ENCODE measurements at regions not wholly inside any gene's neighbourhood (a gene's known extent, or its start where the extent isn't known, plus 50 kb on each side); places are given as distances from the start of the nearest gene placed in this dataset.

DNA sequence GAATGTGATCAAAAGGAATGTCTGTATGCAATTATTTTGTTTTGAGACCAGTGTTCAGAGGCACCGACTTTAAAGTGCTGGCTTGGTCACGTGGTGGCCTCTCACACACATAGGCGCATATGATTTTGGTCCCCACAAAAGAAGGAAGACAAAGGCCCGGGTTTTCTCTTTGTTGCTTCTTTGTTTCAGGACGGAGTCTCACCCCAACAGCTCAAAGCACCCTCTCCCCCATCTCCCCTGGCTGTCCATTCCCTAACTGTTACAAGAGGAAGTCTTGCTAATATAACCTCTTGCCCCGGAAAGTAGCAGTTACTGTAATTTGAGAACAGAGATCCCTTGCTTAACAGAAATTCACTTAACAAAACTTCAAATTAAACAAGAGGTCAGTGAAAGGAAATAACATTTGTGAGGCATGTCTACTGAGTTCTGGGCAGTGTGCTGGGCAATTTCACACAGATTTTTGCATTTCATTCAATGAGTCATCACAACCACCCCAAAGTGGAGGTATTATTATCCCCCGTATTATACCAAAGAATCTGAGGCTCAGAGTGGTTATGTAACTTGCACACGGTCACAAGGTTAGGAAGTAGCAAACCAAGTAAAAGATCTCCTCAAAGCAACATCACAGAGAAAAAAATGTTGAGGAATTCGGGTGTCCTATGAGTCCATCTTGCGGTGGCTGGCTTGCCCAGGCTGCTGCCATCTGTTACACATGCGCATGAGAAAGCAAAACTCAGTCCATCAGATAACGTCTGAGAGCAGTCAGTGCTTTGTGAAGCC, 75.8 kb downstream of the SDC1 start (continued):
- TF ChIP-seq DDX20 (tag; IDR thresholded peaks at IDR 0.05; ENCODE audit: low read depth) (no peak), CREM (IDR thresholded peaks at IDR 0.05; ENCODE audit: low read depth) (no peak), RFX5 (IDR thresholded peaks at IDR 0.05; ENCODE audit: low read depth, low read length) (no peak), CREBBP (IDR thresholded peaks at IDR 0.05; ENCODE audit: low read depth, low read length) (no peak), BRD9 (IDR thresholded peaks at IDR 0.05; ENCODE audit: low read depth, partially characterized antibody) (no peak), PCBP2 (IDR thresholded peaks at IDR 0.05; ENCODE audit: low read depth, low read length, poor library complexity, severe bottlenecking) (no peak), POLR2H (tag; IDR thresholded peaks at IDR 0.05; ENCODE audit: low read depth) (no peak), KLF1 (tag; IDR thresholded peaks at IDR 0.05) (no peak), PYGO2 (tag; IDR thresholded peaks at IDR 0.05) (no peak), FOXK1 (CRISPR knock-in tag; IDR thresholded peaks at IDR 0.05; ENCODE audit: borderline replicate concordance) (no peak), ZNF174 (CRISPR knock-in tag; IDR thresholded peaks at IDR 0.05) (no peak), ZNF436 (CRISPR knock-in tag; IDR thresholded peaks at IDR 0.05) (no peak), TEAD1 (CRISPR knock-in tag; IDR thresholded peaks at IDR 0.05) (no peak), ZNF224 (CRISPR knock-in tag; IDR thresholded peaks at IDR 0.05) (no peak)
- TF ChIP-seq, protein P1, sequence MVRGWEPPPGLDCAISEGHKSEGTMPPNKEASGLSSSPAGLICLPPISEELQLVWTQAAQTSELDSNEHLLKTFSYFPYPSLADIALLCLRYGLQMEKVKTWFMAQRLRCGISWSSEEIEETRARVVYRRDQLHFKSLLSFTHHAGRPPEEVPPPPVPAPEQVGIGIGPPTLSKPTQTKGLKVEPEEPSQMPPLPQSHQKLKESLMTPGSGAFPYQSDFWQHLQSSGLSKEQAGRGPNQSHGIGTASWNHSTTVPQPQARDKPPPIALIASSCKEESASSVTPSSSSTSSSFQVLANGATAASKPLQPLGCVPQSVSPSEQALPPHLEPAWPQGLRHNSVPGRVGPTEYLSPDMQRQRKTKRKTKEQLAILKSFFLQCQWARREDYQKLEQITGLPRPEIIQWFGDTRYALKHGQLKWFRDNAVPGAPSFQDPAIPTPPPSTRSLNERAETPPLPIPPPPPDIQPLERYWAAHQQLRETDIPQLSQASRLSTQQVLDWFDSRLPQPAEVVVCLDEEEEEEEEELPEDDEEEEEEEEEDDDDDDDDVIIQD (CRISPR knock-in tag; IDR thresholded peaks at IDR 0.05), result no peak
- TF ChIP-seq, protein P2, sequence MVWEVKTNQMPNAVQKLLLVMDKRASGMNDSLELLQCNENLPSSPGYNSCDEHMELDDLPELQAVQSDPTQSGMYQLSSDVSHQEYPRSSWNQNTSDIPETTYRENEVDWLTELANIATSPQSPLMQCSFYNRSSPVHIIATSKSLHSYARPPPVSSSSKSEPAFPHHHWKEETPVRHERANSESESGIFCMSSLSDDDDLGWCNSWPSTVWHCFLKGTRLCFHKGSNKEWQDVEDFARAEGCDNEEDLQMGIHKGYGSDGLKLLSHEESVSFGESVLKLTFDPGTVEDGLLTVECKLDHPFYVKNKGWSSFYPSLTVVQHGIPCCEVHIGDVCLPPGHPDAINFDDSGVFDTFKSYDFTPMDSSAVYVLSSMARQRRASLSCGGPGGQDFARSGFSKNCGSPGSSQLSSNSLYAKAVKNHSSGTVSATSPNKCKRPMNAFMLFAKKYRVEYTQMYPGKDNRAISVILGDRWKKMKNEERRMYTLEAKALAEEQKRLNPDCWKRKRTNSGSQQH (CRISPR knock-in tag; IDR thresholded peaks at IDR 0.05), result no peak
- TF ChIP-seq, protein P3, sequence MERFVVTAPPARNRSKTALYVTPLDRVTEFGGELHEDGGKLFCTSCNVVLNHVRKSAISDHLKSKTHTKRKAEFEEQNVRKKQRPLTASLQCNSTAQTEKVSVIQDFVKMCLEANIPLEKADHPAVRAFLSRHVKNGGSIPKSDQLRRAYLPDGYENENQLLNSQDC (CRISPR knock-in tag; IDR thresholded peaks at IDR 0.05), result no peak
- TF ChIP-seq, protein P4, sequence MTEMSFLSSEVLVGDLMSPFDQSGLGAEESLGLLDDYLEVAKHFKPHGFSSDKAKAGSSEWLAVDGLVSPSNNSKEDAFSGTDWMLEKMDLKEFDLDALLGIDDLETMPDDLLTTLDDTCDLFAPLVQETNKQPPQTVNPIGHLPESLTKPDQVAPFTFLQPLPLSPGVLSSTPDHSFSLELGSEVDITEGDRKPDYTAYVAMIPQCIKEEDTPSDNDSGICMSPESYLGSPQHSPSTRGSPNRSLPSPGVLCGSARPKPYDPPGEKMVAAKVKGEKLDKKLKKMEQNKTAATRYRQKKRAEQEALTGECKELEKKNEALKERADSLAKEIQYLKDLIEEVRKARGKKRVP (CRISPR knock-in tag; IDR thresholded peaks at IDR 0.05), result no peak
- TF ChIP-seq, protein P5, sequence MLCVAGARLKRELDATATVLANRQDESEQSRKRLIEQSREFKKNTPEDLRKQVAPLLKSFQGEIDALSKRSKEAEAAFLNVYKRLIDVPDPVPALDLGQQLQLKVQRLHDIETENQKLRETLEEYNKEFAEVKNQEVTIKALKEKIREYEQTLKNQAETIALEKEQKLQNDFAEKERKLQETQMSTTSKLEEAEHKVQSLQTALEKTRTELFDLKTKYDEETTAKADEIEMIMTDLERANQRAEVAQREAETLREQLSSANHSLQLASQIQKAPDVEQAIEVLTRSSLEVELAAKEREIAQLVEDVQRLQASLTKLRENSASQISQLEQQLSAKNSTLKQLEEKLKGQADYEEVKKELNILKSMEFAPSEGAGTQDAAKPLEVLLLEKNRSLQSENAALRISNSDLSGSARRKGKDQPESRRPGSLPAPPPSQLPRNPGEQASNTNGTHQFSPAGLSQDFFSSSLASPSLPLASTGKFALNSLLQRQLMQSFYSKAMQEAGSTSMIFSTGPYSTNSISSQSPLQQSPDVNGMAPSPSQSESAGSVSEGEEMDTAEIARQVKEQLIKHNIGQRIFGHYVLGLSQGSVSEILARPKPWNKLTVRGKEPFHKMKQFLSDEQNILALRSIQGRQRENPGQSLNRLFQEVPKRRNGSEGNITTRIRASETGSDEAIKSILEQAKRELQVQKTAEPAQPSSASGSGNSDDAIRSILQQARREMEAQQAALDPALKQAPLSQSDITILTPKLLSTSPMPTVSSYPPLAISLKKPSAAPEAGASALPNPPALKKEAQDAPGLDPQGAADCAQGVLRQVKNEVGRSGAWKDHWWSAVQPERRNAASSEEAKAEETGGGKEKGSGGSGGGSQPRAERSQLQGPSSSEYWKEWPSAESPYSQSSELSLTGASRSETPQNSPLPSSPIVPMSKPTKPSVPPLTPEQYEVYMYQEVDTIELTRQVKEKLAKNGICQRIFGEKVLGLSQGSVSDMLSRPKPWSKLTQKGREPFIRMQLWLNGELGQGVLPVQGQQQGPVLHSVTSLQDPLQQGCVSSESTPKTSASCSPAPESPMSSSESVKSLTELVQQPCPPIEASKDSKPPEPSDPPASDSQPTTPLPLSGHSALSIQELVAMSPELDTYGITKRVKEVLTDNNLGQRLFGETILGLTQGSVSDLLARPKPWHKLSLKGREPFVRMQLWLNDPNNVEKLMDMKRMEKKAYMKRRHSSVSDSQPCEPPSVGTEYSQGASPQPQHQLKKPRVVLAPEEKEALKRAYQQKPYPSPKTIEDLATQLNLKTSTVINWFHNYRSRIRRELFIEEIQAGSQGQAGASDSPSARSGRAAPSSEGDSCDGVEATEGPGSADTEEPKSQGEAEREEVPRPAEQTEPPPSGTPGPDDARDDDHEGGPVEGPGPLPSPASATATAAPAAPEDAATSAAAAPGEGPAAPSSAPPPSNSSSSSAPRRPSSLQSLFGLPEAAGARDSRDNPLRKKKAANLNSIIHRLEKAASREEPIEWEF (CRISPR knock-in tag; IDR thresholded peaks at IDR 0.05), result no peak

All from K562 (cell line).